GM12878 (cell line): ENCODE measurements at regions not wholly inside any gene's neighbourhood (a gene's known extent, or its start where the extent isn't known, plus 50 kb on each side); places are given as distances from the start of the nearest gene placed in this dataset.

Source experiments
- BHLHE40 ChIP-seq, 2 experiments: fragments of 450-650 bp in 1 of 2; IDR thresholded peaks; 2 replicates each; pipeline ENCODE4 v1.6.1; 2011 to 2017; ENCODE audit warnings: low read depth in 2 of 2, borderline replicate concordance in 1 of 2, improper control_type of control experiment in 1 of 2, low read length in 1 of 2, mild to moderate bottlenecking in 1 of 2
- CBX5 ChIP-seq: sonication (generic); IDR thresholded peaks from 2 replicates; pipeline ENCODE4 v1.6.1; 2016; ENCODE audit warnings: low read depth, moderate library complexity, mild to moderate bottlenecking, inconsistent platforms
- CEBPB ChIP-seq, 2 experiments: fragments of 150-350 bp in 1 of 2; IDR thresholded peaks; 2 replicates each; pipeline ENCODE4 v1.6.1; 2012 to 2014; ENCODE audit warnings: low read depth in 2 of 2, low read length in 2 of 2, borderline replicate concordance in 1 of 2, inconsistent platforms in 1 of 2
- CTCF ChIP-seq, 3 experiments: IDR thresholded peaks in 2 of 3; conservative IDR thresholded peaks in 1 of 3; 2 replicates each; pipeline ENCODE4 v1.5.1; 2011; ENCODE audit warnings: low read depth in 3 of 3, low read length in 3 of 3, mild to moderate bottlenecking in 3 of 3, control low read depth in 2 of 3, moderate library complexity in 2 of 3, inconsistent platforms in 1 of 3, mixed read lengths in 1 of 3; ENCODE audit not compliant: control insufficient read depth in 2 of 3, insufficient read depth in 1 of 3; ENCODE audit errors: extremely low read depth in 1 of 3
- EGR1 ChIP-seq, 2 experiments: IDR thresholded peaks; 1 replicate in 1 of 2; 2 replicates in 1 of 2; pipeline ENCODE4 v1.6.1; 2011 to 2012; ENCODE audit warnings: low read depth in 2 of 2, low read length in 2 of 2, borderline replicate concordance in 1 of 2, mild to moderate bottlenecking in 1 of 2, moderate library complexity in 1 of 2
- HDAC2 ChIP-seq: fragments of 200-600 bp; sonication (generic); IDR thresholded peaks from 2 replicates; pipeline ENCODE4 v1.6.1; 2017
- HDAC6 ChIP-seq: fragments of 200-600 bp; sonication (generic); IDR thresholded peaks from one replicate; pipeline ENCODE4 v1.8.0; 2017; ENCODE audit warnings: antibody characterized with exemption; ENCODE audit not compliant: unreplicated experiment
- PKNOX1 ChIP-seq: fragments of 450-650 bp; IDR thresholded peaks from 2 replicates; pipeline ENCODE4 v1.6.1; 2016; ENCODE audit warnings: mild to moderate bottlenecking
- POLR2A ChIP-seq: IDR thresholded peaks from 2 replicates; pipeline ENCODE4 v1.6.1; 2011; ENCODE audit warnings: low read depth, mild to moderate bottlenecking, low read length
- RELA ChIP-seq: fragments of 450-650 bp; IDR thresholded peaks from 2 replicates; pipeline ENCODE4 v1.8.0; 2014; ENCODE audit warnings: borderline replicate concordance; ENCODE audit not compliant: partially characterized antibody
- STAT3 ChIP-seq: IDR thresholded peaks from 2 replicates; pipeline ENCODE4 v1.6.1; 2011; ENCODE audit warnings: low read depth, low read length, improper control_type of control experiment
- ZZZ3 ChIP-seq: IDR thresholded peaks from 2 replicates; pipeline ENCODE4 v1.6.1; 2011; ENCODE audit warnings: low read depth; ENCODE audit not compliant: control insufficient read depth, insufficient read length

- TF ChIP-seq CTCF (IDR thresholded peaks at IDR 0.05 in 2 of 3, conservative IDR thresholded peaks at IDR 0.05 in 1 of 3; ENCODE audit: control insufficient read depth in 2 of 3, extremely low read depth in 1 of 3, insufficient read depth in 1 of 3, low read depth in 3 of 3, low read length in 3 of 3) = no peak
- no peak for TF ChIP-seq EGR1 (IDR thresholded peaks at IDR 0.05; ENCODE audit: borderline replicate concordance in 1 of 2, low read depth in 2 of 2, low read length in 2 of 2)
- no peak for TF ChIP-seq CBX5
- TF ChIP-seq POLR2A = no peak
- no peak for TF ChIP-seq CEBPB (IDR thresholded peaks at IDR 0.05; ENCODE audit: borderline replicate concordance in 1 of 2, low read depth in 2 of 2, low read length in 2 of 2)
- no peak for TF ChIP-seq HDAC6
- no peak for TF ChIP-seq ZZZ3
- TF ChIP-seq RELA = no peak
- no peak for TF ChIP-seq HDAC2
- no peak for TF ChIP-seq BHLHE40 (IDR thresholded peaks at IDR 0.05; ENCODE audit: borderline replicate concordance in 1 of 2, low read depth in 2 of 2, low read length in 1 of 2)
- no peak for TF ChIP-seq STAT3
- no peak for TF ChIP-seq PKNOX1
These were observed 96.9 kb upstream of the ROPN1 start for GRCh38 chr3:124088801-124089200.
